Left lung (tissue), 4 donors: ENCODE measurements at regions not wholly inside any gene's neighbourhood (a gene's known extent, or its start where the extent isn't known, plus 50 kb on each side); places are given as distances from the start of the nearest gene placed in this dataset.

Source experiments
- ATAC-seq: fragments of 200-7000 bp; cut with Tn5 transposase; one replicate; pipeline ENCODE4 v1.9.1; 2020; ENCODE audit warnings: moderate library complexity
- DNase-seq, 4 donors: peaks; one replicate each; pipeline ENCODE4 v3.0.0-alpha.2; 2013 to 2020
- H3K27ac ChIP-seq, 2 donors: fragments of 200-600 bp; sonication (generic) in 1 of 2; one replicate each; pipeline versions ENCODE4 v1.5.0 to v1.8.0; 2020 to 2021
- H3K27me3 ChIP-seq, 2 donors: fragments of 200-600 bp; sonication (generic) in 1 of 2; one replicate each; pipeline versions ENCODE4 v1.5.0 to v1.8.0; 2020 to 2021
- H3K36me3 ChIP-seq, 2 donors: fragments of 200-600 bp; sonication (generic) in 1 of 2; one replicate each; pipeline versions ENCODE4 v1.5.0 to v1.8.0; 2020 to 2021
- H3K4me1 ChIP-seq, 2 donors: fragments of 200-600 bp; one replicate each; pipeline ENCODE4 v1.8.0; 2021
- H3K4me3 ChIP-seq, 2 donors: fragments of 200-600 bp; sonication (generic) in 1 of 2; one replicate each; pipeline versions ENCODE4 v1.5.0 to v1.8.0; 2020 to 2021; ENCODE audit warnings: mild to moderate bottlenecking in 1 of 2
- H3K9me3 ChIP-seq, 2 donors: fragments of 200-600 bp; sonication (generic) in 1 of 2; one replicate each; pipeline versions ENCODE4 v1.5.0 to v1.8.0; 2020 to 2021
- intact Hi-C, 2 donors: fragments of 100-400 bp; cut with DNase I; formaldehyde crosslinking; loops; one replicate each; pipeline versions ENCODE4 v1.11.2 to v1.14.2; 2022
- TF ChIP-seq, protein P1 (sequence below), 2 donors: fragments of 200-600 bp; sonication (generic) in 1 of 2; IDR thresholded peaks; one replicate each; pipeline versions ENCODE4 v1.5.0 to v1.8.0; 2021; ENCODE audit warnings: antibody characterized with exemption in 2 of 2
- donor health status: DM: no; HTN: yes; CAD: no.
- donor health status: DM: no; HTN: no; CAD: no.

DNA sequence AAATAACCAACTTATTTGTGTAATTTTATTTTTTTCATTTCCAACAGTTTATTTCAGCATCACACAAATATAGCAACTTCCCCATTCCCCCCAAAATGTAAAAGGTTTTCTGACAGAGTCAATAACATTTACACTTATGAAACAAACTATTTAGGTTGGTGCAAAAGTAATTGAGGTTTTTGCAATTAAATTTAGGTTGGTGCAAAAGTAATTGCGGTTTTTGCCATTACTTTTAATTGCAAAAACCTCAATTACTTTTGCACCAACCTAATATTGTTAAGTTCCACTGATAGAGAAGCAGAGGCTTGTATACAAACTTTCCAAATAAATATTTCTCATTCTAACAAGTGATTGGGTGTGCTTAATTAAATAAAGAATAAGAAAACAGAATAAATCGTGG, 270.9 kb upstream of the DUSP10 start:
- no peak overlapping the region for H3K27ac ChIP-seq
- H3K36me3 ChIP-seq = no peaks in the 10 kb centered on the region
- H3K9me3 ChIP-seq = no peaks in the 10 kb centered on the region
- no peaks in the 10 kb centered on the region for H3K27me3 ChIP-seq
- DNase-seq (no peak), ATAC-seq (no peak)
- intact Hi-C loops = no loop called here
- H3K4me3 ChIP-seq = no peak overlapping the region
- TF ChIP-seq, protein P1, sequence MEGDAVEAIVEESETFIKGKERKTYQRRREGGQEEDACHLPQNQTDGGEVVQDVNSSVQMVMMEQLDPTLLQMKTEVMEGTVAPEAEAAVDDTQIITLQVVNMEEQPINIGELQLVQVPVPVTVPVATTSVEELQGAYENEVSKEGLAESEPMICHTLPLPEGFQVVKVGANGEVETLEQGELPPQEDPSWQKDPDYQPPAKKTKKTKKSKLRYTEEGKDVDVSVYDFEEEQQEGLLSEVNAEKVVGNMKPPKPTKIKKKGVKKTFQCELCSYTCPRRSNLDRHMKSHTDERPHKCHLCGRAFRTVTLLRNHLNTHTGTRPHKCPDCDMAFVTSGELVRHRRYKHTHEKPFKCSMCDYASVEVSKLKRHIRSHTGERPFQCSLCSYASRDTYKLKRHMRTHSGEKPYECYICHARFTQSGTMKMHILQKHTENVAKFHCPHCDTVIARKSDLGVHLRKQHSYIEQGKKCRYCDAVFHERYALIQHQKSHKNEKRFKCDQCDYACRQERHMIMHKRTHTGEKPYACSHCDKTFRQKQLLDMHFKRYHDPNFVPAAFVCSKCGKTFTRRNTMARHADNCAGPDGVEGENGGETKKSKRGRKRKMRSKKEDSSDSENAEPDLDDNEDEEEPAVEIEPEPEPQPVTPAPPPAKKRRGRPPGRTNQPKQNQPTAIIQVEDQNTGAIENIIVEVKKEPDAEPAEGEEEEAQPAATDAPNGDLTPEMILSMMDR (IDR thresholded peaks at IDR 0.05) = no peak
- no peaks in the 10 kb centered on the region for H3K4me1 ChIP-seq

DNA sequence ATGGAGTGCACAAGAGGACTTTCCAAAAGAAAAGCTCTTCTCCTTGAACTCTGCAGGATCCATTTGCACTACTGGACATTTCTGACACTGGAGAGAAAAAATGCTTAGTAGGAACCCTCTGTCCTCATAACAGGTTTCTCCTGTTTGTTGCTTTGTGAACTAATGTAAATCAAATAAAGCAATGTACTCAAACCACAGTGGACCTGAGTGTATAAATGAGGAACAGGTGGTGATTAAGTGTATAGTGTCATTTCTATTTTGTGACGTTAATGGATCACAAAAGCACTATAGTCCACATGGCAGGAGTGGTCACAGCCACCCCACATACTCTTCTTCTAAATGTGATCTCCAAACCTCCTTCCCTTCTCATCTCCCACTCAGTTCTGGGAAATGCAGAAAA, 268.4 kb upstream of the DUSP10 start:
- H3K27me3 ChIP-seq = no peaks in the 10 kb centered on the region
- H3K4me1 ChIP-seq = no peaks in the 10 kb centered on the region
- DNase-seq = no peak
- H3K4me3 ChIP-seq = no peak overlapping the region
- no peaks in the 10 kb centered on the region for H3K36me3 ChIP-seq
- intact Hi-C loops = no loop called here
- no peak overlapping the region for H3K27ac ChIP-seq
- ATAC-seq = no peak
- TF ChIP-seq, protein P1 (IDR thresholded peaks at IDR 0.05) = no peak
- no peaks in the 10 kb centered on the region for H3K9me3 ChIP-seq

- no peak overlapping the region for H3K4me3 ChIP-seq
- H3K4me1 ChIP-seq = no peaks in the 10 kb centered on the region
- DNase-seq (no peak), ATAC-seq (peak; percentile 79)
- H3K9me3 ChIP-seq = no peaks in the 10 kb centered on the region
- TF ChIP-seq, protein P1 (IDR thresholded peaks at IDR 0.05) = peak in 1 of 2 donors; percentile 21
- intact Hi-C loops = no loop called here
- no peak overlapping the region for H3K27ac ChIP-seq
- no peaks in the 10 kb centered on the region for H3K36me3 ChIP-seq
- no peaks in the 10 kb centered on the region for H3K27me3 ChIP-seq
These were observed 267.3 kb upstream of the DUSP10 start for GRCh38 chr1:222009105-222009730.

DNA sequence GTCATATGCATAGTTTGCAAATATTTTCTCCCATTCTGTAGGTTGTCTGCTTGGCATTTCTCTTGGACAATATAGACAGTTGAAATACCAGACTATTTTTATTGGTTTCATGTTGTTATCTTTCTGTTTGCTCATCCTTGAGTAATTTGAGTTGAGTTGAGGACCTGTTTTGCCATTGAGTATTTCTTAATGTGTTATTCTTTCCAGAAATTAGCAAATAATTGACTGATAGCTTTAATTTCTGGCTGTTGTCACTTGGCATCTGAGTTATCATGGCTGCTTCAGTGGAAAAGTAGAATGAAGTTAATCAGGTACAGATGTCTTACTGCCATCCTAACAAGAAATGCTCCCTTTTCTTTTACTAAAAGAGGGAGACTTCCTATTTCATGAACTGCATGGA, 264.8 kb upstream of the DUSP10 start:
- Histone ChIP-seq H3K4me3 (no peak overlapping the region), H3K4me1 (no peaks in the 10 kb centered on the region), H3K27ac (no peak overlapping the region), H3K9me3 (no peaks in the 10 kb centered on the region), H3K27me3 (no peaks in the 10 kb centered on the region), H3K36me3 (no peaks in the 10 kb centered on the region)
- no peak for ATAC-seq
- intact Hi-C loops = no loop called here
- DNase-seq = no peak
- TF ChIP-seq, protein P1 (IDR thresholded peaks at IDR 0.05) = no peak

GRCh38 chr1:222004784-222005183, 262.9 kb upstream of the DUSP10 start:
- Histone ChIP-seq H3K36me3 (no peaks in the 10 kb centered on the region), H3K4me3 (no peak overlapping the region), H3K9me3 (no peaks in the 10 kb centered on the region), H3K4me1 (no peaks in the 10 kb centered on the region), H3K27me3 (no peaks in the 10 kb centered on the region), H3K27ac (no peak overlapping the region)
- TF ChIP-seq, protein P1 (IDR thresholded peaks at IDR 0.05) = no peak
- ATAC-seq = no peak
- intact Hi-C loops = no loop called here
- DNase-seq = no peak
